ENCODE measurements at regions not wholly inside any gene's neighbourhood (a gene's known extent, or its start where the extent isn't known, plus 50 kb on each side); places are given as distances from the start of the nearest gene placed in this dataset.
A peak's percentile ranks its signal among the peaks of the same experiment; 100 is the strongest.

GRCh38 chr4:127417885-127418535 lies 214.7 kb upstream of the INTU start:
- Histone ChIP-seq H3K4me3 (ENCODE audit: low read length) (no peak overlapping the region), H3K27me3 (ENCODE audit: insufficient read depth, low read length) (no peaks in the 10 kb centered on the region), H3K9me3 (ENCODE audit: insufficient read depth, low read depth, low read length) (no peaks in the 10 kb centered on the region), H3K4me1 (ENCODE audit: insufficient read depth, low read length) (no peaks in the 10 kb centered on the region; the same call in 1 of the 2 replicates), H3K36me3 (ENCODE audit: insufficient read depth, low read depth, low read length) (no peaks in the 10 kb centered on the region), H3K9ac (ENCODE audit: low read depth, low read length) (no peak overlapping the region), H3K27ac (ENCODE audit: low read length) (no peak overlapping the region)

- Histone ChIP-seq H3K9me3 (ENCODE audit: insufficient read depth, low read depth, low read length) (no peaks in the 10 kb centered on the region), H3K27ac (ENCODE audit: low read length) (no peak overlapping the region), H3K9ac (ENCODE audit: low read depth, low read length) (no peak overlapping the region), H3K4me1 (ENCODE audit: insufficient read depth, low read length) (no peaks in the 10 kb centered on the region; the same call in 1 of the 2 replicates), H3K36me3 (ENCODE audit: insufficient read depth, low read depth, low read length) (no peaks in the 10 kb centered on the region), H3K4me3 (ENCODE audit: low read length) (no peak overlapping the region), H3K27me3 (ENCODE audit: insufficient read depth, low read length) (no peaks in the 10 kb centered on the region)
Measured at GRCh38 chr4:127419431-127419830, 213.3 kb upstream of the INTU start.

- Histone ChIP-seq H3K9ac (ENCODE audit: low read depth, low read length) (no peak overlapping the region), H3K36me3 (ENCODE audit: insufficient read depth, low read depth, low read length) (no peaks in the 10 kb centered on the region), H3K9me3 (ENCODE audit: insufficient read depth, low read depth, low read length) (no peaks in the 10 kb centered on the region), H3K27ac (ENCODE audit: low read length) (no peak overlapping the region), H3K27me3 (ENCODE audit: insufficient read depth, low read length) (no peaks in the 10 kb centered on the region), H3K4me1 (ENCODE audit: insufficient read depth, low read length) (peaks cover 3% of the 10 kb centered on the region; the same call in 1 of the 2 replicates), H3K4me3 (ENCODE audit: low read length) (no peak overlapping the region)
Measured at GRCh38 chr4:127421437-127421836, 211.3 kb upstream of the INTU start.

GRCh38 chr4:127425202-127425845 lies 207.4 kb upstream of the INTU start:
- Histone ChIP-seq H3K27ac (ENCODE audit: low read length) (no peak overlapping the region), H3K27me3 (ENCODE audit: insufficient read depth, low read length) (no peaks in the 10 kb centered on the region), H3K36me3 (ENCODE audit: insufficient read depth, low read depth, low read length) (no peaks in the 10 kb centered on the region), H3K9ac (ENCODE audit: low read depth, low read length) (no peak overlapping the region), H3K4me3 (ENCODE audit: low read length) (no peak overlapping the region), H3K9me3 (ENCODE audit: insufficient read depth, low read depth, low read length) (no peaks in the 10 kb centered on the region), H3K4me1 (ENCODE audit: insufficient read depth, low read length) (peaks cover 3% of the 10 kb centered on the region; the same call in 1 of the 2 replicates)

GRCh38 chr4:127425851-127426250 lies 206.9 kb upstream of the INTU start:
- no peak overlapping the region for H3K27ac ChIP-seq (ENCODE audit: low read length)

GRCh38 chr4:127441571-127441970 lies 191.2 kb upstream of the INTU start:
- peaks cover 5% of the 10 kb centered on the region; the same call in 1 of the 2 replicates for H3K4me1 ChIP-seq (ENCODE audit: insufficient read depth, low read length)
- no peaks in the 10 kb centered on the region for H3K36me3 ChIP-seq (ENCODE audit: insufficient read depth, low read depth, low read length)
- no peaks in the 10 kb centered on the region for H3K9me3 ChIP-seq (ENCODE audit: insufficient read depth, low read depth, low read length)
- H3K27ac ChIP-seq (ENCODE audit: low read length): peak overlapping the region; percentile 33
- H3K9ac ChIP-seq (ENCODE audit: low read depth, low read length): no peak overlapping the region
- no peak overlapping the region for H3K4me3 ChIP-seq (ENCODE audit: low read length)
- H3K27me3 ChIP-seq (ENCODE audit: insufficient read depth, low read length): no peaks in the 10 kb centered on the region

More at GRCh38 chr4:127425851-127426250, 206.9 kb upstream of the INTU start:
- H3K4me1 ChIP-seq (ENCODE audit: insufficient read depth, low read length): peaks cover 3% of the 10 kb centered on the region; the same call in 1 of the 2 replicates
- H3K36me3 ChIP-seq (ENCODE audit: insufficient read depth, low read depth, low read length): no peaks in the 10 kb centered on the region
- no peaks in the 10 kb centered on the region for H3K27me3 ChIP-seq (ENCODE audit: insufficient read depth, low read length)
- H3K4me3 ChIP-seq (ENCODE audit: low read length): no peak overlapping the region
- no peak overlapping the region for H3K9ac ChIP-seq (ENCODE audit: low read depth, low read length)
- no peaks in the 10 kb centered on the region for H3K9me3 ChIP-seq (ENCODE audit: insufficient read depth, low read depth, low read length)

- no peak overlapping the region for H3K27ac ChIP-seq (ENCODE audit: low read length)
- no peaks in the 10 kb centered on the region for H3K36me3 ChIP-seq (ENCODE audit: insufficient read depth, low read depth, low read length)
- H3K4me1 ChIP-seq (ENCODE audit: insufficient read depth, low read length): peaks cover 5% of the 10 kb centered on the region; the same call in 1 of the 2 replicates
- H3K4me3 ChIP-seq (ENCODE audit: low read length): no peak overlapping the region
- H3K27me3 ChIP-seq (ENCODE audit: insufficient read depth, low read length): no peaks in the 10 kb centered on the region
- H3K9me3 ChIP-seq (ENCODE audit: insufficient read depth, low read depth, low read length): no peaks in the 10 kb centered on the region
- no peak overlapping the region for H3K9ac ChIP-seq (ENCODE audit: low read depth, low read length)
Measured at GRCh38 chr4:127445471-127445870, 187.3 kb upstream of the INTU start.

GRCh38 chr4:127446427-127446885 lies 186.3 kb upstream of the INTU start:
- no peak overlapping the region for H3K9ac ChIP-seq (ENCODE audit: low read depth, low read length)
- H3K9me3 ChIP-seq (ENCODE audit: insufficient read depth, low read depth, low read length): no peaks in the 10 kb centered on the region
- no peak overlapping the region for H3K4me3 ChIP-seq (ENCODE audit: low read length)
- no peaks in the 10 kb centered on the region for H3K27me3 ChIP-seq (ENCODE audit: insufficient read depth, low read length)
- H3K4me1 ChIP-seq (ENCODE audit: insufficient read depth, low read length): peaks cover 5% of the 10 kb centered on the region; the same call in 1 of the 2 replicates
- H3K27ac ChIP-seq (ENCODE audit: low read length): no peak overlapping the region
- H3K36me3 ChIP-seq (ENCODE audit: insufficient read depth, low read depth, low read length): no peaks in the 10 kb centered on the region

- Histone ChIP-seq H3K9me3 (ENCODE audit: insufficient read depth, low read depth, low read length) (no peaks in the 10 kb centered on the region), H3K4me1 (ENCODE audit: insufficient read depth, low read length) (no peaks in the 10 kb centered on the region), H3K36me3 (ENCODE audit: insufficient read depth, low read depth, low read length) (no peaks in the 10 kb centered on the region), H3K27ac (ENCODE audit: low read length) (no peak overlapping the region), H3K4me3 (ENCODE audit: low read length) (no peak overlapping the region), H3K9ac (ENCODE audit: low read depth, low read length) (no peak overlapping the region), H3K27me3 (ENCODE audit: insufficient read depth, low read length) (no peaks in the 10 kb centered on the region)
Measured at GRCh38 chr4:127448986-127449385, 183.8 kb upstream of the INTU start.

GRCh38 chr4:127449449-127449848 lies 183.3 kb upstream of the INTU start:
- no peaks in the 10 kb centered on the region for H3K4me1 ChIP-seq (ENCODE audit: insufficient read depth, low read length)
- H3K4me3 ChIP-seq (ENCODE audit: low read length): no peak overlapping the region
- no peaks in the 10 kb centered on the region for H3K36me3 ChIP-seq (ENCODE audit: insufficient read depth, low read depth, low read length)
- no peak overlapping the region for H3K27ac ChIP-seq (ENCODE audit: low read length)
- no peak overlapping the region for H3K9ac ChIP-seq (ENCODE audit: low read depth, low read length)
- H3K9me3 ChIP-seq (ENCODE audit: insufficient read depth, low read depth, low read length): no peaks in the 10 kb centered on the region
- H3K27me3 ChIP-seq (ENCODE audit: insufficient read depth, low read length): no peaks in the 10 kb centered on the region

- Histone ChIP-seq H3K9me3 (ENCODE audit: insufficient read depth, low read depth, low read length) (no peaks in the 10 kb centered on the region), H3K27ac (ENCODE audit: low read length) (no peak overlapping the region), H3K27me3 (ENCODE audit: insufficient read depth, low read length) (no peaks in the 10 kb centered on the region), H3K9ac (ENCODE audit: low read depth, low read length) (no peak overlapping the region), H3K36me3 (ENCODE audit: insufficient read depth, low read depth, low read length) (no peaks in the 10 kb centered on the region), H3K4me1 (ENCODE audit: insufficient read depth, low read length) (no peaks in the 10 kb centered on the region), H3K4me3 (ENCODE audit: low read length) (no peak overlapping the region)
Measured at GRCh38 chr4:127450276-127450675, 182.5 kb upstream of the INTU start.

GRCh38 chr4:127463883-127464282 lies 168.9 kb upstream of the INTU start:
- H3K27me3 ChIP-seq (ENCODE audit: insufficient read depth, low read length): no peaks in the 10 kb centered on the region
- no peaks in the 10 kb centered on the region for H3K4me1 ChIP-seq (ENCODE audit: insufficient read depth, low read length)
- H3K4me3 ChIP-seq (ENCODE audit: low read length): no peak overlapping the region
- H3K9me3 ChIP-seq (ENCODE audit: insufficient read depth, low read depth, low read length): no peaks in the 10 kb centered on the region
- no peaks in the 10 kb centered on the region for H3K36me3 ChIP-seq (ENCODE audit: insufficient read depth, low read depth, low read length)
- no peak overlapping the region for H3K9ac ChIP-seq (ENCODE audit: low read depth, low read length)
- H3K27ac ChIP-seq (ENCODE audit: low read length): no peak overlapping the region

All from iPS-20b (cell line).